ENCODE measurements at regions not wholly inside any gene's neighbourhood (a gene's known extent, or its start where the extent isn't known, plus 50 kb on each side); places are given as distances from the start of the nearest gene placed in this dataset.

DNA sequence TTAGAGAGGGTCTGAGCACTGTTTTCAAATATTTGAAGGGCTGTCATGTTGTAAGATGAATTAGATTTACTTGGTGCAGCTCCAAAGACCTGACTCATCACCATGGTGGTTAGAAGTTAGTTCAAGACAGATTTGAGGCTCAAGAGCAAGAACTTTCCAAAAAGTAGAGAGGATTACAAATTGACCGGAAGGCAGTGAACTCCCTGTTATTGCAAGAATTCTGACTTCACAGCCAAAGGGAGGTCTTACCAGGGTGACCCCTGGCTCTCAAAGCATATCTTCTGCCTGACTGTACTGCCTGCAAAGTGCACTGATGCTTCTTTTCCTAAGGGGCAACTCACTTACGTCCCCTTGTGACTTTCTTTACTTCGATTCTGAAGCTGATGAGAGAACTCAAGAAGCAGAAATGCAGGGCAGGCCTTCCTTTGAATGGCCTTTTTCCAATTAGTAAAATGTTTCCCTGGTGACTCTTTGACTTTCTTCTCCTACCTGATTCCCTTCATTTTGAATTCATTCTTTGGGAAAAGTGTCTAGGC lies 86.4 kb downstream of the NAV1 start:
- no peaks in the 10 kb centered on the region for H3K36me3 ChIP-seq
- H3K27ac ChIP-seq, result no peak overlapping the region
- DNase-seq (no peak), ATAC-seq (no peak)
- no peak overlapping the region for H3K4me3 ChIP-seq
- WGBS (ENCODE audit: insufficient coverage, low coverage, low lambda C conversion rate, missing lambda C conversion rate), result 86% methylated on average over 3 of the region's 3 CpGs
- intact Hi-C loops (cut with DNase I), result no loop called here
- no peaks in the 10 kb centered on the region for H3K9me3 ChIP-seq
- no peaks in the 10 kb centered on the region for H3K27me3 ChIP-seq
- no peak for TF ChIP-seq POLR2A (IDR thresholded peaks at IDR 0.05)
- TF ChIP-seq, protein P1, sequence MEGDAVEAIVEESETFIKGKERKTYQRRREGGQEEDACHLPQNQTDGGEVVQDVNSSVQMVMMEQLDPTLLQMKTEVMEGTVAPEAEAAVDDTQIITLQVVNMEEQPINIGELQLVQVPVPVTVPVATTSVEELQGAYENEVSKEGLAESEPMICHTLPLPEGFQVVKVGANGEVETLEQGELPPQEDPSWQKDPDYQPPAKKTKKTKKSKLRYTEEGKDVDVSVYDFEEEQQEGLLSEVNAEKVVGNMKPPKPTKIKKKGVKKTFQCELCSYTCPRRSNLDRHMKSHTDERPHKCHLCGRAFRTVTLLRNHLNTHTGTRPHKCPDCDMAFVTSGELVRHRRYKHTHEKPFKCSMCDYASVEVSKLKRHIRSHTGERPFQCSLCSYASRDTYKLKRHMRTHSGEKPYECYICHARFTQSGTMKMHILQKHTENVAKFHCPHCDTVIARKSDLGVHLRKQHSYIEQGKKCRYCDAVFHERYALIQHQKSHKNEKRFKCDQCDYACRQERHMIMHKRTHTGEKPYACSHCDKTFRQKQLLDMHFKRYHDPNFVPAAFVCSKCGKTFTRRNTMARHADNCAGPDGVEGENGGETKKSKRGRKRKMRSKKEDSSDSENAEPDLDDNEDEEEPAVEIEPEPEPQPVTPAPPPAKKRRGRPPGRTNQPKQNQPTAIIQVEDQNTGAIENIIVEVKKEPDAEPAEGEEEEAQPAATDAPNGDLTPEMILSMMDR (IDR thresholded peaks at IDR 0.05), result no peak
- no peaks in the 10 kb centered on the region for H3K4me1 ChIP-seq

DNA sequence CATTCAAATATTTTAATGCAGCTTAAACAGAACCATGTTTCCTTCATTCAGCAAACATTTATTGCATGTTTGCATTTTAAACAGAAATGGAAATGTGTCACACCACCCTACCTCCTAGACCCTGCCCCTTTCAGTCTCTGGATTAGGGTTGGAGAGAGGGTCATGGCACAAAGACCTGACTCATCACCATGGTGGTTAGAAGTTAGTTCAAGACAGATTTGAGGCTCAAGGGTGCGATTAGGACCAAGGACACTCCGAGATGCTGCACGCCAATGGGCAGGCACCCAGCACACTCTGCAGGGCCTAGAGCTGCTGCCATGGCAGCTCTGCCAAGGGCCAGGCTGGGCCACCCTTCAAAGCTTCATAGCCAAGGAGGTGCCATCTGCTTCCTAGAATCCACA lies 86.9 kb downstream of the NAV1 start:
- no peaks in the 10 kb centered on the region for H3K36me3 ChIP-seq
- TF ChIP-seq, protein P1 (IDR thresholded peaks at IDR 0.05), result no peak
- TF ChIP-seq POLR2A (IDR thresholded peaks at IDR 0.05), result no peak
- DNase-seq, result no peak
- intact Hi-C loops (cut with DNase I), result no loop called here
- no peak overlapping the region for H3K4me3 ChIP-seq
- H3K9me3 ChIP-seq, result no peaks in the 10 kb centered on the region
- no peak overlapping the region for H3K27ac ChIP-seq
- H3K27me3 ChIP-seq, result no peaks in the 10 kb centered on the region
- WGBS (ENCODE audit: insufficient coverage, low coverage, low lambda C conversion rate, missing lambda C conversion rate), result no CpG with 5 or more reads among the region's 3 CpGs
- ATAC-seq, result no peak
- H3K4me1 ChIP-seq, result no peaks in the 10 kb centered on the region

DNA sequence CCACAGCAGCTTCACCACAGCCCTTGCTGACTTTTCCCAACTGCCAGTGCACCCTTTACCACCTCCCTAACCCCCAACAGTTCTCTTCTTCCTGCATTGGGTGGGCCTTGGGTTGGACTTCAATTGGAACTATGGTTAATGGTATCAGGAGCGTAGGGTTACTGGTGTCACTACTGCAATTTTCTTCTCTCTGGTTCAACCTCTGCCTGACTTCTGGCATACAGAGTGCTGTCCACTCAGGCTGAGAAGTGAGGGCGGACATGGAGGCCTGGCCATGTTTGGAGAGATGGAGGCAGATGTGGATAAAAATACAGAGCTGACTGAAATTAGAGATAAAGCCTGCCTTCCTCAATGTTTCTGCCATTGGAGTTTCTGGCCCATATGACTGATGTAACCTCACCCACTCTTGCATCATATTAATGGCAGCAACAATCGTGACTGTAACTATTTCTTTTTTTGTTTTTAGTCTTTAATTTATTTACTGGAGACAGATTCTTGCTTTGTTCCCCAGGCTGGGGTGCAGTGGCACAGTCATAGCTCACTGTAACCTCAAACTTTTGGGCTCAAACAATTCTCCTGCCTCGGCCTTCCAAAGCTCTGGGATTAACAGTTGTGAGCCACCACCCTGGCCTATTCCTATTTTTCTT lies 87.8 kb downstream of the NAV1 start:
- Histone ChIP-seq H3K36me3 (no peaks in the 10 kb centered on the region), H3K4me3 (no peak overlapping the region), H3K9me3 (no peaks in the 10 kb centered on the region), H3K27ac (no peak overlapping the region), H3K4me1 (no peaks in the 10 kb centered on the region), H3K27me3 (no peaks in the 10 kb centered on the region)
- TF ChIP-seq POLR2A (IDR thresholded peaks at IDR 0.05), result no peak
- TF ChIP-seq, protein P1 (IDR thresholded peaks at IDR 0.05), result no peak
- intact Hi-C loops (cut with DNase I), result no loop called here
- DNase-seq (no peak), ATAC-seq (no peak)
- WGBS (ENCODE audit: insufficient coverage, low coverage, low lambda C conversion rate, missing lambda C conversion rate), result 78% methylated on average over 3 of the region's 4 CpGs

DNA sequence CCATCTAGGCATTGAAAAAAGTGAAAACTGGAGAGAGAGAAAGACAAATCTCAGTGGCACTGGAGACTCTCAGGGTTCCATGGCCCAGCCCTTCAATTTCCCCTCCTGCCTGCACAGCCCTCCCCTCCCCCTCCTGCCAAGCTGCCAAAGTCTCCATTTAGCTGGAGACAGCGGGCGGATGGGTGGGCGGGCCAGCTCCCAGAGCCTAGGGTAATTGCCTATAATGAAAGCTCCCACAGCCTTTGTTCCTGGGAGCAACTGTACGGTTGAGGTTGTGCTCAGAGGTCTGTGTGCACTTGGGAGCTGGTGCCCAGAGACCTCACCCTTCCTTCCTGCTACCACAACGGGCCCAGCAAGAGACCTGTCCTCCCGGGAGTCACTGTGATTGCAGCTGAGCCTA lies 89.6 kb downstream of the NAV1 start:
- no CpG with 5 or more reads among the region's 6 CpGs for WGBS (ENCODE audit: insufficient coverage, low coverage, low lambda C conversion rate, missing lambda C conversion rate)
- ATAC-seq (no peak), DNase-seq (no peak)

More for the DNA sequence above, 89.6 kb downstream of the NAV1 start:
- no peaks in the 10 kb centered on the region for H3K9me3 ChIP-seq
- no peaks in the 10 kb centered on the region for H3K4me1 ChIP-seq
- no peak overlapping the region for H3K4me3 ChIP-seq
- intact Hi-C loops (cut with DNase I), result no loop called here
- no peak overlapping the region for H3K27ac ChIP-seq
- H3K36me3 ChIP-seq, result no peaks in the 10 kb centered on the region
- H3K27me3 ChIP-seq, result no peaks in the 10 kb centered on the region
- TF ChIP-seq POLR2A (IDR thresholded peaks at IDR 0.05), result no peak
- TF ChIP-seq, protein P1 (IDR thresholded peaks at IDR 0.05), result no peak

Data from right lobe of liver (tissue), 6 donors.